GM21515 (cell line): ENCODE measurements at regions not wholly inside any gene's neighbourhood (a gene's known extent, or its start where the extent isn't known, plus 50 kb on each side); places are given as distances from the start of the nearest gene placed in this dataset.

Experiments used
- ATAC-seq: cut with Tn5 transposase; IDR thresholded peaks from one replicate; pipeline ENCODE4 v1.9.1; 2021; ENCODE audit not compliant: unreplicated experiment

DNA sequence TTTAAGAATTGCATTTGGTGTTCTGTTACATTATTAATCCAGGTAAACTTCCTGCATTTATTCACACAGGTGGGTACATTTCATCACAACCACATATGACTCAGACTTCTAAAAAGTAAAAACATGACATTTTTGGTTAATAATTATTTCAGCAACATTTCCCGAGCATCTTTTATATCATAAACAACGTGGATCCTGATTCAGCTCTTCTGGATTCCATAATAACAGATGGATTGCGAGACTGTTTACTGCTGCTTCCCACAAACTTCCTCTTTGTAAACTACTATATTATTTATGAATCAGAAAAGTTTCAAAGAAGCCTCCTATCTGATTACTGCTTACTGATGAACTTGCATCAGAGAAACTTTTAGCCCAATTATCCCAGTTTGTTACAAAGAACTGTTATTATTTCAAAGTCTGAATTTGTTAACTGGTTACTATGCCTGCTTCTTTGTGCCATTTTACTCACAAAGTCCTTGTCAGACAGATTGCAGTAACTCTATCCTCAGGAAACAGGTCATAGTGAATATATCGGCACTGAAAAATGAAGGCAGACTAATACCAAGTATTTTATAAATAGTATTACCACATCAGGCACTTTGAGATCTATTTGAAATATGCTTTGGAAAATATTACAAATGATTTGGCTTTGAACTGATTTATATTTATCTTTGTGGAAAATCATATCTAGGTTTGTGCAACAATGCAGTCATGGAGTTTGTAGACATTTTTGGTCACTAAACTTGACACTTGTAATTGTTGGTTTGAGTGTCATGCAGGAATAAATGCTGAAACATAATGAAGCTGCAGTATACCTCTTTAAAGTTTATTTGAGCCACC lies 511.6 kb downstream of the PLCL1 start:
- ATAC-seq: no peak

- ATAC-seq: no peak
Measured at GRCh38 chr2:198314559-198315153, 510.3 kb downstream of the PLCL1 start.

- no peak for ATAC-seq
Measured at GRCh38 chr2:198312596-198313483, 508.4 kb downstream of the PLCL1 start.

- ATAC-seq: no peak
Measured at GRCh38 chr2:198311020-198311419, 506.6 kb downstream of the PLCL1 start.

DNA sequence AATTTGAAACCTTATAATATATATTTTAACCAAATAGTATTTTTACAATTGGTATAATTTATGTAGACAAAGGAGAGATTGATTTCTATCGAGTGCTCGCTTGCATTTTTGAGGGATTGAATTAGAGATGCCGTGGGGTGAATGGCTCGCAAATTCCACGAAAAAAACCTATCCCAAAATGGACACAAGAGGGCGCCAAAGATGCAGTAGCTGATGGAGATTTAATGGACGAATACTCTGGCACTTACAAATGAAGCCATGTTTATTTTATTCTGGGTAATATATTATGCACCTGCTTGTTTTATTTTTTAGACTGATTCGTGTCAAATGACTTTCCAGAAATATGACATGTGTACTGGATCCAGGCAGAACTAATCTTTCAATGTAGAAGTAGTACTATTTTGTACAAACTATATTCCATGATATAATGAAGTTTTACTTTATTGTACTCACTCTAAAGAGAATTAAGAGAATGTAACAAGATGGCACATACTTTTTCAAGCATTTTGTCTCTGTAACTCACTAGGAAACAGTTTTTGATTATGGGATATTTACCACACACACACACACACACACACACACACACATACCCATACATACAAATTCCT lies 505.4 kb downstream of the PLCL1 start:
- ATAC-seq: no peak

DNA sequence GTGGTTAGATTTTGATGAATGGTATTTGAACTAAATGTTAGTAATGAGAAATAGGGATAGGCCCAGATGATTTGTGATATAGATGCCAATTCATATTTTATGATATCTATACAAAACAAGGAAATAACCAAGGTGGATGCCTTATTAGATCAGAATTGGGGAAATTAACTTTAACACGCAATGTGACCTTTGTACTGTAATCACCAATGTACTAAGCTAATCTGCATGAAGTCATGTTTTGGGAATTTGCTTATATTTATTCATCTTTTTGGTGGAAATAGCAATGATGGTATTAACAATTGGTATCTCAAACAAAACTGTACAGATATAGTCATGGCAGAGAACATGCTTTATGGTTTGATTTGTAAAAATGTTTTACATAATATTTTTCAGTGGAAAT lies 504.7 kb downstream of the PLCL1 start:
- no peak for ATAC-seq

- ATAC-seq: no peak
Measured at GRCh38 chr2:198308368-198308767, 504.0 kb downstream of the PLCL1 start.

- ATAC-seq: no peak
Measured at GRCh38 chr2:198307093-198307492, 502.7 kb downstream of the PLCL1 start.

DNA sequence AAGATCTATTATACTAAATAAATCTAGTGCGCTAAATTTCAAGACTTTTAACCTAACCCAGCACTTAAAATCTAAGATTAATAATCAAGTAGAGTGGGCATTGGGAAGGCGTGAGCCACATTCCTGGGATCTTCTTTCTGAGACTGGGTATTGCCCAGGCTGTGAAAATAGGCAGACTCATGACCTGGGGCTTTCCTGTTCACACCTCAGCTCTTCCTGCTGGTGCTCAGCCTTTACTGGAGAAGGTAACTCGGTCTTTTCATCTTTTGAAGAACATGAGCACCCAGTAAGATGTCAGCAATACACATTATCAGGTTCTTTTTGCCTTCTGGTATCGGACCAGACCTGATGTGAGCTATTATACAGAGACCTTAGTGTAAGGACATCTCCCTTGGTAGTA lies 500.5 kb downstream of the PLCL1 start:
- ATAC-seq: no peak

- no peak for ATAC-seq
Measured at GRCh38 chr2:198297350-198297749, 493.0 kb downstream of the PLCL1 start.

DNA sequence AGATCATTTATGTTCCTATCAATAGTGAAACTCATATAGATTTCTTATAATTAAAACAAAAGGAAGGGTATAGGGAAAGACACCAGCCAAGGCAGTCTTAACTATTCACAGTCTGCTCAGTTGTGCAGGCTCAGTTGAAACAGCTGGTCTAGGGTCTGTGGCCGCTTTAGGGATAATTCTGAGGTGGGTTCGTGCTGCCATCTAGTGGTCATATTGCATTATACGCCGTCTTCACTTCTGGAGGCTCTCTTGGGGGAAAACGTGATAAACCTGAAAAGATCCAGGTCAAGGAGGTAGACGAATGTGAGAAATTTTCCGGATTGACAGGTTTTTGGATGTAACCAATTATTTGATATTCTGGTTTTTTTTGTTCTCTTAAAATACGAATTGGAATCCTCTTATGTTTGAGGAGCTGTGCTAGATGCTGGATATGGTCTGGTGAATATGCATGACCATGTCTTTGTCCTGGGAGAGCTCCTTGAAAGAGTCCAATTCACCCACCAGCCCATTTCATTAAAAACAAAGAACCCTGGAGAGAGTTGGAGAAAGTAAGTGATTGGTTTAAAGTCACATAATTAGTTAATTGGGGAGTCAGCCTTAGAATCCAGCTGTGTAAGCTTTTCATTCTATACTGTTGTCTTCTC lies 492.4 kb downstream of the PLCL1 start:
- ATAC-seq: peak; percentile 93

- ATAC-seq: no peak
Measured at GRCh38 chr2:198293281-198293680, 488.9 kb downstream of the PLCL1 start.

DNA sequence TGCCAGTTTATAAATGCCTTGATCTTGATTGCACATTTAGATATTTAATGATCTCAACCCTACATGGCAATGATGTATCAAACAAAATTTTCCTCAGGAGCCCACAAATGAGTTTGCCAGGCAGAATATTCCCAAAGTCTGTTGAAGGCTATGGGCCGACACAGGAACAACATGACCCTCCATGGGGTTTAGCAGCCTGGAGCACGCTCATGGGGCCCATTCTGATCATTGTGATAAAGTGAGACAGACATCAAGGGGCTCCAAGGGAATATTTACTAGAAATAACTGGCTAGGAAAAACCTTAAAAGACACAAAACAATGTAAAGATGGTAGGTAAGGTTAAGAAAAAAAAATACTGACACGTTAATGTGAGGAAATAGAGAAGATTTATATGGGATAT lies 485.4 kb downstream of the PLCL1 start:
- ATAC-seq: no peak

GRCh38 chr2:198287706-198288105 lies 483.3 kb downstream of the PLCL1 start:
- ATAC-seq: no peak

DNA sequence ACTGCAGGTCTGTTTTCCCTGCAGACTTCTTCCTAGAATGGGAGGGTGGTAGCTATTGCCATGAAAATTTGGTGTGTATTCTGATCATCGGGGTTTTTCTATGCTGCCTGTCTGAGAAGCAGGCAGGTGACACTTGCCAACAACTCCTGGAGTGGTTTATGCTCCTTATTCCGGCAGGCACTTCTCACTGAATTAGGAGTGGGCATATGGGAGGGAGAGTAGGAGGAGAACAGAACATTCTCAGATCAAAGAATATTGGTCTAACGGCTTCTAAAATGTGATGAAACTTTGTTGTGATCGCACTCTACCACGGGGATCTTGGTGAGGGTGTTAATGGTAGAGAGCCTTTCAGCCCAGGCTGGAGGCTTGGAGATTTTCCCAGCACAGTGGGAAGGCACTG lies 480.8 kb downstream of the PLCL1 start:
- ATAC-seq: no peak

- no peak for ATAC-seq
Measured at GRCh38 chr2:198283146-198283545, 478.8 kb downstream of the PLCL1 start.

- no peak for ATAC-seq
Measured at GRCh38 chr2:198282061-198282460, 477.7 kb downstream of the PLCL1 start.

DNA sequence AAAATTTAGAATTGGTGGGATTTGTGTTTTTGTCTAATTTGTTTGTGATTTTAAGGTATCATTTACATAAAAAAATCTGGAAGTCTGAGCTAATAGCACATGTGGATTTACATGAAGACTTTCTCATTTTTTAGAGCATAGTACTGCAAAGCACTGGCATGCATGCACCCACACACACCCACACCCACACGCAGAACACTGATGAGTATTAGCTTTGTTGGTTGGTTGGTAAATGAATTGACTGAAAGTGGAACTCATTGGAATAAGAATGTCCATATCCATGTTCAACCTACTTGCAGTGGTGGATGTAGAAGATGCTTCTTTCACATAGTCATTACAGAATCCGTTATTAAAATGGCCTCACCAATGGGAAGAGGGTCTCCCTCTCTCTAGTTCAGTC lies 475.8 kb downstream of the PLCL1 start:
- ATAC-seq: no peak

DNA sequence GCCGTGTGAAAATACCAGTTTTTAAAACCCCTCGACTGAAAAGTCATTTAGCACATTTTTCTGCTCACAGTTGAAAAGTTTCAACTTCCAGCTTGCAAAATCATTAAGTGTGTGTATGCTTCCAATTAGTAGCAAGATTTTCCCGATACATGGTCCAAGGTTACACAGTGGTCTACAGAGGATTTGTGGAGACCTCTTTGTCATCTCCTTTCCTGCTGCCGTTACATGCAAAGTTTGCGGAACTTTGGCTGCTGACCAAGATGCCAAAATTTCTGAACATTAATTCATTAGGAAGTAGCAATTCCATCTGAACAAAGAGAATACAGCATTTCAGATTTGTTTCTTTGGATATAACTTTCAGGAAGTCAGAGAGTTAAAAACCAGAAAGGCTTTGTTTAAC lies 474.6 kb downstream of the PLCL1 start:
- ATAC-seq: no peak

GRCh38 chr2:198277181-198277580 lies 472.8 kb downstream of the PLCL1 start:
- no peak for ATAC-seq

DNA sequence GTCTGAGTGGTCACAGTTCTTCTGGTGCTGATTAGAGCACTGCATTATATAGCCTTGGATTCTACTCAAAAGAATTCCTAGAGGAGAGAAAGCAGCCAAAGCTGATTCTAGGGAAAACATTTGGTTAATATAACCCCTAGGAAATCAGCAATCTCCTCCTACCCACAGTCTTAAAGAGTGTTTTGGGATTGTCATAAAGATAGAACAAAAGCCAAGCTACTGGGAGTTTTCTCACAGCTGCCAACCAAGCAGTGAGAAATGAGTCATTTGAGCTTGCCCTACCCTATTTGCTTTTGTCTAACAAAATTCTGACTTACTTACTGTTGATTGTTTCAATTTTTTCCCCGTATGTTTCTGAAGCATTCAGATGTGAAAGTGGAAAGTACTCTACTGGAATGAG lies 469.3 kb downstream of the PLCL1 start:
- ATAC-seq: no peak
